GM21526 (cell line): ENCODE measurements at regions not wholly inside any gene's neighbourhood (a gene's known extent, or its start where the extent isn't known, plus 50 kb on each side); places are given as distances from the start of the nearest gene placed in this dataset.
"Not testable (repeated sequence)": the region's sequence is repeated elsewhere in the genome, so short reads cannot be mapped to it uniquely, and the experiment has no call there.

Source experiments
- ATAC-seq: cut with Tn5 transposase; IDR thresholded peaks from one replicate; pipeline ENCODE4 v1.9.1; 2021; ENCODE audit warnings: moderate library complexity; ENCODE audit not compliant: unreplicated experiment, low FRiP score

DNA sequence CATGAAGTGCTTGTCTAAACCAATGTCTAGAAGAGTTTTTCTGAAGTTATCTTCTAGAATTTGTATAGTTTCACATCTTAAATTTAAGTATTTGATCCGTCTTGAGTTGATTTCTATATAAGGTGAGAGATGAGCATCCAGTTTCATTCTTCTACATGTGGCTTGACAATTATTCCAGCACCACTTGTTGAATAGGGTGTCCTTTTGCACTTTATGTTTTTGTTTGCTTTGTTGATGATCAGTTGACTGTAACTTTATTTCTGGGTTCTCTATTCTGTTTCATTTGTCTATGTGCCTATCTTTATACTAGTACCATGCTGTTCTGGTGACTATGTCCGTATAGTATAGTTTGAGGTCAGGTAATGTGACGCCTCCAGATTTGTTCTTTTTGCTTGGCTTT, 426.6 kb upstream of the CHRM2 start:
- no peak for ATAC-seq

DNA sequence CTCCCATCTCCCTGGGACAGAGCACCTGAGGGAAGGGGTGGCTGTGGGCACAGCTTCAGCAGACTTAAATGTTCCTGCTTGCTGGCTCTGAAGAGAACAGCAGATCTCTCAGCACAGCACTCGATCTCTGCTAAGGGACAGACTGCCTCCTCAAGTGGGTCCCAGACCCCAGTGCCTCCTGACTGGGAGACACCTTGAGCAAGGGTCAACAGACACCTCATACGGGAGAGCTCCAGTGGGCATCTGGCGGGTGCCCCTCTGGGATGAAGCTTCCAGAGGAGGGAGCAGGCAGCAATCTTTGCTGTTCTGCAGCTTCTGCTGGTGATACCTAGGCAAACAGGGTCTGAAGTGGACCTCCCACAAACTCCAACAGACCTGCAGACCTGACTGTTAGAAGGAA, 436.7 kb upstream of the CHRM2 start:
- not testable (repeated sequence) for ATAC-seq

DNA sequence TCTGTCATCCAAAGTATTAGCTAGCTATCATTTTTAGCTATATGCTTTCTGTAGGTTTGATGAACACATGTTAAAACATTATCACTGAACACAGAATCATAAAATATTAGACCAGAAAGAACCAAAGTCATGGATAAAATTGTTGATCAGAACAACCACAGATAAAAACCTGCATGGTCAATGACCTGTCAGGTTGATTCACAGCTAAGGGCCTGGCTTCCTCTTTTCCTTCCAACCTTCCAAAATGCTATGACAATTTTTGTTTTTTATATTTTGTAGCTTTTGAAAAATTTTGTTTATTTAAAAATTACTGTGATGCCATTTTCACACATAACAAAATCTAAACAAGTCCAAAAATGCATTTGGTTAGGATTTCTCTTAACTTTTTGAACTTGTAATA, 444.4 kb upstream of the CHRM2 start:
- ATAC-seq, result no peak

DNA sequence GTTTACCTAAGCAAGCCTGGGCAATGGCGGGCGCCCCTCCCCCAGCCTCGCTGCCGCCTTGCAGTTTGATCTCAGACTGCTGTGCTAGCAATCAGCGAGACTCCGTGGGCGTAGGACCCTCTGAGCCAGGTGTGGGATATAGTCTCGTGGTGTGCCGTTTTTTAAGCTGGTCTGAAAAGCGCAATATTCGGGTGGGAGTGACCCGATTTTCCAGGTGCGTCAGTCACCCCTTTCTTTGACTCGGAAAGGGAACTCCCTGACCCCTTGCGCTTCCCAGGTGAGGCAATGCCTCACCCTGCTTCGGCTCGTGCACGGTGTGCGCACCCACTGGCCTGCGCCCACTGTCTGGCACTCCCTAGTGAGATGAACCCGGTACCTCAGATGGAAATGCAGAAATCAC, 442.6 kb upstream of the MTPN start:
- not testable (repeated sequence) for ATAC-seq

DNA sequence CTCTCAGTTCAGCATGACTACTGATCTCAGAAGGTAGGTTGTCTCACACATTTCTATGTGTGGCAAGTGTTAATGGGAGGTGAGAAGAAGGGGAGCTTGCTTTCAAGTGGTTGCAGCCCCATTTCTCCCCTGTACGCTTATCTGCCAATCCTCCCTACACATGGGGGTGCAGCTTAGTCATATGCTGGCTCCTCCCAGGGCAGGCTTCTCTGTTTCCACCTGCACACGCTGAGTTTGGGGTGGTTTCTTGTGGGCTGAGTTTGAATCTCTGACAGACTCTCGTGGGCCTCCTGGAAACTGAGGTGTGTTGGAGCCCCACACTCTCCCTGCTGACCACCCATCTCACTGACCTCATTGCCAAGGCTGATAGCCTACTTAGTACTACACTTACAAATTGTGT, 435.8 kb upstream of the MTPN start:
- no peak for ATAC-seq

DNA sequence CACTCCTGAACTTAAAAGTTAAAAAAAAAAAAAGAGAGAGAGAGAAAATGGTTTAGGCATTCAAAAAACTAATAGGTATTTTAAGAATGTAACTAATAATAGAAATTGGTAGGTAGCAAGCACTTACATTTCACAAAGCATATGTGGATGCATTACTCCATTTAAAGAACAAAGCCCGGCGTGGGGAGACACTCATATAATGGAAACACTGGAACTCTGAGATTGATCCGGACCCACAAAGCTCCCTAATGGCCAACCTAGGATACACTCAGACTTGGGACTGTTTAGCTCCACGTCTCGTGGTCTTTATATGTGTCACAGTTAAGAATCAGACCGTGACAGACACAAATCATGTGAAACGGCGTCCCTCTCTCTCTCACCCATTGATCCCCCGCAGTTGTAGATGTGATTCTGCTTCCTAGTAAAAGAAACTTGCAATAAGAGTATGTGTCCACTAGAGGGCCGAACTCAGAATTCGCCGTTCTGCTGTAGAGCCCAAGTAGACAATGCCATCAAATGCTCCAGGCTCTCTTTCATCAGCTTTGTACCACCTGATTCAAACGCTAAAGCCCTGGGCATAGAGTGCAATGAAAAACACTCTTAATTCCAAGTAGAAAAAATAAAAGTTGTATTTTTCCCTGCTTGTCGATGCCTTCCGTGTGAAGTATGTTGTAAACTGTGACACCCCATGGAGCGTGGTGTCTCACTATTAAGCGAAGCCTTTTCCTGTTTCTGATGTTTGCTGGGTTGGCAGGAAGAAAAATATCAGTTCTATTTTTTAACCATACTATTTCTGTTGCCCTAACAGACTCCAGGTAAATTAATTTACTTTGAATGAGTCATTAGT, 429.0 kb upstream of the MTPN start:
- peak; percentile 98 for ATAC-seq

DNA sequence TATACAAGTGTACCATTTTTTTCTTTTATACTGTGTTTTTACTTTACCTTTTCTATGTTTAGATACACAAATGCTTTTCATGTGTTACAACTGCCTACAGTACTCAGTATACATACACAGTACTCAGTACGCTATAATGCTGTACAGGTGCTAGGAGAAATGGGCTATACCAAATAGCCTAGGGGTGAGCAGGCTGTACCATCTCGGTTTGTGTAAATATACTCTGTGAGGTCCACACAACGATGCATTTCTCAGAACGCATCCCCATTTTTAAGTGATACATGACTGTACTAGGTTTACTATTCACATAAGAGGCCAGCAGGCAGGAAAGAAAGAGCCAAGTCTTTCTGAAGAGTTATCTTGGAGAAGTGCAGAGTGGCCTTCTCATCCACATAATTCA, 426.4 kb upstream of the MTPN start:
- no peak for ATAC-seq

DNA sequence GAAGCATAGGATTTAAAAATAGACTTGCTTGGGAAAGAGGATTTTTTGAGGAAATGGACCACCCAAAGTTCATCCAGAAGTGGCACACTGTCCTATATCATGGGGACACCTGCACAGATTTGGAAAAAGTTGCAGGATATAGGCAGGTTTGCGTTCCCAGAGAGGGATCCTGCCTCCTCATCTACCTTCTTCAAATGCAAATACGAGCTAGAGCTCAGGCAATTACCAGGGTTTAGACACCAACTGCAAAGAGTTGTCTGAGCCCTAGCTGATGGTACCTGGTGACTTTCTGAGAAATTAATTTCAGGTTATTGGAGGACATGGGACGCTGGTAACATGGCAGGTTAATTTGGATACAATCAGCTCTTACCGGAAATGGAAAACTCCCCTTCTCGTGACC, 423.7 kb upstream of the MTPN start:
- no peak for ATAC-seq

DNA sequence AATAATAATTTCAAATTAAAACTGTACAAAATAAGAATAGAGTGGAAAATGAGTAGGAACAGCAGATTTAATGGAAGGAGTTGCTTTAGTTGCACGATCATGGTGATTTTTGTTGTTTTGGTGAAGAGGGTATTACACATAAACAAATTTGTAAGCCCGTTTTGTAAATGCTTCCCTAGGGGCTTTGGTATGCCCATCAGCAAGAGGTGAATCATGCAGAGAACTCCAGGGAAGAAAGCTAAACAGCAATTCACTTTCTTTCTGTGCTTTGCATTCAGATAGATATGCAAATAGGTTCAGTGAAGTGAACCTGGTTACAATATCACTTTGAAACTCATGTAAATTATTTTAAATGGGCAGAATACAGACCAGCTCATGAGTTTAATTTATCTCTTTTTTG, 422.2 kb upstream of the MTPN start:
- ATAC-seq, result no peak

DNA sequence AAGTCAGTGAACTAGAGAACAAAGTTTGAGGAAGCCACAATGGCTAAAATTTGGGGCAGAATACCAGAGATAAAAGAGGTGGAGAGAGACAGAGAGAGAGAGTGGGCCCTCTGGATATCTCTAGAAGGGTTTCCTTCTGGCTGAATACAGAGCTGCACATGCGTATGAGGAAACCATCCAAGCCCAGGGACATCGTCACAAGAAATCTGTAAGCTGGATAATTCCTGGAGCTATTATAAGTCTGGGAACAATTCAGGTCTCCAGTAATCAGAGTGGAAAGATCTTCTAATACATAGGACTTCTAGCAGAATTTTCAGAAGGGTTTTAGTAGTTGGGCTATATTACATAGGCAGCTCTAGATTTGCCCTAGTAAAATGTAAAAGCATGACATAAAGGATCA, 415.7 kb upstream of the MTPN start:
- ATAC-seq, result no peak

DNA sequence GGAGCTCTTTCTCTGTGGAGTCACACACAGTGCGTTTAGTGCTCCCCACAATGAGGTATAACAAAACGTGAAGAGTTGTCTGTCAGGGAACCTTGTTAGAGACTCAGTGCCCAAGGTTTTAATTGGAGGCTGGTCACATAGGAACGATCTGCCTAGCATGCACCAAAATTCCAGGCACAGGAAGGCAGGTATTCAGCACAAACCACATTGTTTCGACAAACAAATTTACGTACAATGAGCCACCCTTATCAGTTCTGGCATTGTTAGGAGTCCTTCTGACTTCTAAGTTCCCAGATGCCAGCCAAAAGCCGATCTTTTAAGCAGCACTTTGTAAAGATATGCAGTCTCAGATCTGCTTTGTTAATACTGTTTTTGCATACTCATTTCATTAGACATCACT, 414.2 kb upstream of the MTPN start:
- ATAC-seq, result no peak

DNA sequence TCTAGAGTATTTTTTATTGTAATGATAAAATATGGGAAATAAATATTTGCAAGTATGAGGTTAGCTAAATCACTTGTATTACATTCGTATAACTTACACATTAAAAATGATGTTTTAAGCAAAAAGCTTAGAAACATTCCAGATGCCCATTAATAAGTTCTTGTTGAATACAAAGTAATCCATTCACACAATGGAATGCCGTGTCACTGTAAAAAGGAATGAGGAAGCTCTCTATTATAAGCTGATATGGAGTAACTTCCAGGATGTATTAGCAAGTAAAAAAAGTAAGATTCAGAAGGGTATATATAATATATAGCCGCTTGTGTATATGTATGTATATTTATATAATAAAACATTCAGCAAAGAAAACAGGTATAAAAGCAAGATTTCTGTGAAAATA, 412.8 kb upstream of the MTPN start:
- no peak for ATAC-seq

DNA sequence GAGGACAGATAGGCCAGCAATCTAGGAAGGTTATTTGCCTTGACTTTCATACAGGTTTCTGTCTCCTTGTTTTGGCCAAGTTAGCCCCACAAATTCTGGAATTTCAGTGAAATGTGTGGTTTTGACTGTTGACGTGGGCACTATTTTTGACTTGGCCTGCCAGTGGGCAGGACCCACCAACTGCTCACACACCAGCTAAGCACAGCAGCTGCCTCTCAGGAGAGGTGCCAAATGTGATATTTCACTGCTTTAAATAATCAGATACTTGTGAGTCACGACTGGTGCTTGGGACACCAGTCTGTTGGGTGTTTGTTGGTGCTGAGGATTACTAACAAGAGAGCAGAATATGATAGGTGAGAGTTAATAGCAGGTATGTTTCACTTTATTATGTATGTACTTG, 409.7 kb upstream of the MTPN start:
- ATAC-seq, result no peak

DNA sequence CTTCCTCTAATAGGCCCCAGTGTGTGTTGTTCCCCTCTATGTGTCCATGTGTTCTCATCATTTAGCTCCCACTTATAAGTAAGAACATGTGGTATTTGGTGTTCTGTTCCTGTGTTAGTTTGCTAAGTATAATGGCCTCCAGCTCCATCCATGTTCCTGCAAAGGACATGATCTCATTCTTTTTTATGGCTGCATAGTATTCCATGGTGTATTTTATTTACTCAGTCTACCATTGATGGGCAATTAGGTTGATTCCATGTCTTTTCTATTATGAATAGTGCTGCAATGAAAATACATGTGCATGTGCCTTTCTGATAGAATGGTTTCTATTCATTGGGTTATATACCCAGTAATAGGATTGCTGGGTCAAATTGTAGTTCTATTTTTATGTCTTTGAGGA, 394.2 kb upstream of the MTPN start:
- not testable (repeated sequence) for ATAC-seq

DNA sequence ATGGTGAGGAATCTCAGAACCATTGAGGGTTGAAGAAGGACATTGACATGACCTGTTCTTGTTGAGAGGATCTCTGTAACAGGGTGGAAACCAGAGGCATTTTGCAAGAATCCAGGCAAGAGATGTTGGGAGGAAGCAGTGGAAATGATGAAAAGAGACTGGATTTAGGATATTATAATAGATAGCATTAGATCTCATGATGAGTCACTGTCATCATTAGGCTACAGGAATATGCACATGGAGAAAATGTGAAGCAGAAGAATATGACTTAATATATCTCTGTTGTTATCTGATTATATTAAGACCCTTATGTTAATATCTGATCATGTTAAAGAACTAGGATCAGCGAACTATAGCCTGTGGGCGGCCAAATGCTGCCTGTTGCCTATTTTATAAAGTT, 393.0 kb upstream of the MTPN start:
- no peak for ATAC-seq

DNA sequence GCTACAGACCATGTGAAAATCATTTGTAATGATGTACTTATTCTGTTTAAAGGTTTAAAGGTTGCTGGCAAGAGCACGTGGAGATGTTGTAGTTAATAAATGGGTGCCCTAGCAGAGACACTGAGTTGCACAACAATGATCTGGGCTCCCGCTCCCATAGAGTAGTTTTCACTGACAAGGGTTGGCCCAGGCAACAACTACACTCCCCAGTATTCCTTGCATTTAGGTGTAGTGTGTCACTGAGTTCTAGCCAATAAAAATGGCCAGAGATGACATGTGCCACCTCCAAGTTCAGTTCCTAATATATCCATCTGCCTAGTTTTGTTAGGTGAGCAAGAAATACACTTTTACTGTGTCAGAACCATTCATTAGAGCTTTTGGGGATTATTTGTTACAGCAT, 392.1 kb upstream of the MTPN start:
- ATAC-seq, result no peak

DNA sequence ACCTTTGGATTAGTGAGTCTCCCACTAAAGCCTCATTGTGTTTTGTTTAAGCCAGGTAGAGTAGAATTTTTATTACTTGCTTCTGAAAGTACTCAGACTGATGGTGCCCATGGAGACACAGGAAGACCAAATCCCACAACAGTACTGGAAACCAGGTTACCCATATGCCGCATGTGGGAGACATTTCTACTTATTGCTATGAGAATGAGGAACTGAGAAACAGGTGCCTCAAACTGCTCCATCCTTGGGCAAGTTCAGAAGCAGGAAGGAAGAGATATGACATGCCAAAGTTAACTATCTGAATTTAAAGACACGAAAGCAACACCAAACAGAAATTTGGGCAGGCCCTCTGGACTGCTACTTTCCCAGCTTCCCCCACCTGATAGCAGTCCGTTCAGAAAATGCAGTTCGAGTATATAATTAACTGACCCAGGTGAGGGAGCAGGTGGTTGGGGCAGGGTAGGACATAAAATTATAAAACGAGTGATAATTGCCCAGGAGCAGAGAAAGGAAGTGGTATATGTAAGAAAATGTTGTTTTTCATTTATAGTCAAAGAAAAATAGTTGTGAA, 382.3 kb upstream of the MTPN start:
- peak; percentile 100 for ATAC-seq

DNA sequence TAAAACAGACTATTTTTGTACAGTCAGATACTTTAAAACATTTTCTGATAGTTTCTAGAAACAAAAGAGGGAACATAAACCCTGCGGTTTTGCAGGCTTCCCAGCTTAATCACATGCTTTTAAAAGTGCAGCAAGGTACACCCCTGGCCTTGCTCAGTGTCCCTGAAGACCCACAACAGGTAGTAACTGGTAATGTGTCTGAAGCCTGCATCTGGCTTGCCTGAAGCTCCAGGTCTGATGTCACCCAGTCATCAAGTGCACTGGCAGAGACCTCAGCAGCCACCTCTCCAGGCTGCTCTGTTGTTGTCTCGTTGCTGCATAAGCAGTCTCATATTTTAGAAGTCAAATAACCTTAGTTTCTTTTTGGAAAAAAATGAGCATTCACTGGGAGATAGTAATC, 376.1 kb upstream of the MTPN start:
- peak; percentile 64 for ATAC-seq

DNA sequence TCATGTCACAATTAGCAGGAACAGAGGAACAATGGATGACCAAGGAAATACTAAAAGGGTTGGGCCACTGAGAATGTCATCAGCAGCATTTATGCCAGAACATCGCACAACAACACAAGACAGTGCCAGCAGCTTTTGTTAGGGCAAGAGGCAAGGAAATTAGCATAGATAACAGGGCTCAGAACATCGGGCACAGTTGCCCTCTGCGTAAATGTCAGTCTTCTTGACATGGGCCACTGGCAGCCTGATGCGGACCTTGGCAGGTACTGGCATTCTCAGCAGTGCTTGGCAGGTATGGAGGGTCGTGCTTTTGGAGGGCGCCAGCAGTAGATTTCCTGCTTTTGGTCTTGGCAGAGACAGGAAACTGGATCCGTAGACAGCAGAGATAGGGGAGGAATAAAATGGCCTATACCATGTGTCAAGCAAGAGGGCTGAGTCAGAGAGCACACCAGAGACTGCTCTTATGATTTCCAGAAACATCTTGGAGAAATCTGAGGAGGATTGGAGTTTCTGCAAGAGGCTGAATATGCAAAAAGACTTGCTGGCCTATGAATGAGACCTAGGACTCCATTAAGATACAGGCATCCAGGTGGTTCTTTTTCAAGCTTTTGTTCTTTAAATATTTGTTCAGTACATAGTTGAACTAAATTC, 371.5 kb upstream of the MTPN start:
- no peak for ATAC-seq

DNA sequence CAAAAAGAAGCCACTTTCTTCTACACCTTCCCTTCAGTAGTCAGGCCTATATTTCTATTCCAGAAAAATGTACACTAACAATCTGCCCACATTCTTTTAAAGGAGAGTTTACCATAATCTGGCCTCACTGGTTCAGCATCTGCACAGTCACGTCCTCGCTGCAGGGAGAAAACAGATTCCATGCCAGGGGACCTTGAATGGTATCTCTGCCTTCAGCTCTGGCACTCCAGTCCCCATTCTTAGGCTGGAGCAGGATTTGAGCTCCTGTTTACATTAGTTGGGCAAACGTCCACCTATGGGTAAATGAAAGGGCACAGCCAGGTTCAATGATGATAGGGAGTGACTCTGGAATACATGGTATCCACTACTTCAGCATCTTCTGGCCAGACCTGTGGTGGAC, 371.0 kb upstream of the MTPN start:
- ATAC-seq, result no peak

DNA sequence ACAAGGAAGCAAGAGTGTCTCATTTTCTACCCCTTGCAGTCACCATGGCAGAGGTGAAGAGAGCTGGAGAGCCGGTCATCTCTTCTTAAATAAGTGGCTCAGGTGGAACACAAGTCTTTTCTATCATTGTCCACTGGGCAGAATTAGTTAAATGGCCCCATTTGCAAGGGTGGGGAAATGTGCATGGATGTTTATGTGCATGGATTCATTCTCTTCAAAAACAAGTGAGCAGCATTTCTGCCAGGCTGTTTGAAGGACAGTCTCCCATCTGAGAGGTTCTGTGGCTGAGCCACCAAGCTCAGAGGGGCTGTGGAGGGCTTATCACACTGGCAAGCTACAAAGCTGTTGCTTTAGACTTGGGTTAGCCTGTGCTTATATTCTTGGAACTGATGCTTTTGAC, 370.3 kb upstream of the MTPN start:
- ATAC-seq, result no peak

DNA sequence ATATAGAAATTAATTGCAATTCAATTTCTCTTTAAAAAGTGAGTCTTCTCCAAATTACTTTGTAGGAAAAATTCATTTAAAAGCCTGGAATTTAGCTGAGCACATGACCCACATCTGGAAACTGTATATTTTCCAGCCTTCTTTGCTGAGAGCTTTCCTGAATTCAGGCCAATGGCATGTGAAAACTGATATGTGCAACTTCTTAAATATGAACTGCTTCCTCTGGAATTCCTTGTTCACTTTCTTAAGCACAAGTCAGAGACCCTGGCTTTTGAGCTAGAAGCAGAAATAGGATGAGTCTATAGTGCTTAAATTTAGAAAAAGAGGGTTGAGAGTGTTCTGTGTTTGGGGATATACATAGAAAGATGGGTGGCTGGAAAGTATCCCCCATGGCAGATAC, 365.1 kb upstream of the MTPN start:
- no peak for ATAC-seq
